Effector memory CD4-positive, alpha-beta T cell (primary cell): ENCODE measurements at regions not wholly inside any gene's neighbourhood (a gene's known extent, or its start where the extent isn't known, plus 50 kb on each side); places are given as distances from the start of the nearest gene placed in this dataset.
"Not testable (repeated sequence)": the region's sequence is repeated elsewhere in the genome, so short reads cannot be mapped to it uniquely, and the experiment has no call there.

Experiments used
- DNase-seq, 3 donors: peaks; one replicate each; pipeline ENCODE4 v3.0.0-alpha.2; 2020
- H3K27ac ChIP-seq: 2 replicates; pipeline ENCODE4 v1.7.0; 2013; ENCODE audit warnings: mild to moderate bottlenecking, low read length, moderate library complexity; ENCODE audit not compliant: insufficient read depth, poor library complexity, severe bottlenecking
- H3K27me3 ChIP-seq: replicated peaks from 2 replicates; pipeline ENCODE4 v1.7.0; 2013; ENCODE audit warnings: mild to moderate bottlenecking, low read length; ENCODE audit not compliant: insufficient read depth, control insufficient read depth, poor library complexity, severe bottlenecking
- H3K36me3 ChIP-seq: 2 replicates; pipeline ENCODE4 v1.7.0; 2013; ENCODE audit warnings: mild to moderate bottlenecking, low read length, moderate library complexity; ENCODE audit not compliant: control insufficient read depth, insufficient read depth
- H3K4me1 ChIP-seq: 2 replicates; pipeline ENCODE4 v1.7.0; 2013; ENCODE audit warnings: low read length, mild to moderate bottlenecking; ENCODE audit not compliant: control insufficient read depth, insufficient read depth, poor library complexity, severe bottlenecking
- H3K4me3 ChIP-seq: 2 replicates; pipeline ENCODE4 v1.7.0; 2013; ENCODE audit warnings: low read length, low read depth, mild to moderate bottlenecking; ENCODE audit not compliant: insufficient read depth, poor library complexity, severe bottlenecking
- H3K9me3 ChIP-seq: 2 replicates; pipeline ENCODE4 v1.7.0; 2013; ENCODE audit warnings: mild to moderate bottlenecking, low read length, moderate library complexity; ENCODE audit not compliant: control insufficient read depth

DNA sequence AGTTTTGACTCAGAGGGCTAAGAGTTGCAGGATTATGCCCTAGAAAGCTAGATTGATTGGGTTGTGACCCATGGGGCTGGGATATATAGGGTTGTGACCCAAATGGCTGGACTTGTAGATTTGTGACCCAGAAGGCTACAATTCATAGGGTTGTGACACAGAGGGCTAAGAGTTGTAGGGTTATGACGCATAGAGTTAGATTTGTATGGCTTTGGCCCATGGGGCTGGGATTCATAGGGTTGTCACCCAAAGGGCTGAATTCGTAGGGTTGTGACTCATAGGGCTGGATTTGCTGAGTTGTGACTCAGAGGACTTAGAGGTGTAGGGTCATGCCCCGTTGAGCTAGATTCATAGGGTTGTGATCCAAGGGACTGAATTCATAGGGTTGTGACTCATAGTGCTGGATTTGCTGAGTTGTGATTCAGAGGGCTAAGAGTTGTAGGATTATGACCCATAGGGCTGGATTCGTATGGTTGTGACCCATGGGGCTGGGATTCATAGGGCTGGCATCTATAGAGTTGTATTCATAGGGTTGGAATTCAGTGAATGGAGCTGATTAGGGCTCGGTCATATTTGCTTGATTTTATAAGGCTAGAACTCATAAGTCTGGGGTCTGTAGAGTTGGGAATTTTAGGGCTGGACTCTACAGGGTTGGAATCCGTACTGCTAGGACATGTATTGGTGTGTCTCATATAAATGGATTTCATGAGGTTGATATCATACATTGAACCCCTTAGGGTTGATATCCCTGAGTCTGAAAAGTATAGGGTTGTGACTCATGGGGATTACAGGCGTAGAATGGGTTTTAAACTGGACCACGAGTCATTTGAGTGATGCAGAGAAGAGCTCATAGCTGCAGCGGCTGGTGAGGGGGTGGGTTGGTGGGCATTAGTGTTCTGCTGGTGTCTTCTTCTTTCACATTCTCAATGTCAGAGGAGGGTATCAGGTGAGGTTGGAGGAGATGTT is 125.7 kb downstream of the CRLF2 start:
- H3K27ac ChIP-seq = no peak overlapping the region
- H3K36me3 ChIP-seq = no peaks in the 10 kb centered on the region
- no peak for DNase-seq
- H3K9me3 ChIP-seq = no peaks in the 10 kb centered on the region
- no peaks in the 10 kb centered on the region for H3K27me3 ChIP-seq
- H3K4me3 ChIP-seq = no peak overlapping the region
- no peaks in the 10 kb centered on the region for H3K4me1 ChIP-seq

DNA sequence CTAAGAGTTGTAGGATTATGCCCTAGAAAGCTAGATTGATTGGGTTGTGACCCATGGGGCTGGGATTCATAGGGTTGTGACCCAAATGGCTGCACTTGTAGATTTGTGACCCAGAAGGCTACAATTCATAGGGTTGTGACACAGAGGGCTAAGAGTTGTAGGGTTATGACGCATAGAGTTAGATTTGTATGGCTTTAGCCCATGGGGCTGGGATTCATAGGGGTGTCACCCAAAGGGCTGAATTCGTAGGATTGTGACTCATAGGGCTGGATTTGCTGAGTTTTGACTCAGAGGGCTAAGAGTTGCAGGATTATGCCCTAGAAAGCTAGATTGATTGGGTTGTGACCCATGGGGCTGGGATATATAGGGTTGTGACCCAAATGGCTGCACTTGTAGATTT is 126.6 kb downstream of the CRLF2 start:
- not testable (repeated sequence) for H3K9me3 ChIP-seq, H3K27me3 ChIP-seq, H3K36me3 ChIP-seq, H3K4me1 ChIP-seq, H3K4me3 ChIP-seq, DNase-seq, H3K27ac ChIP-seq

DNA sequence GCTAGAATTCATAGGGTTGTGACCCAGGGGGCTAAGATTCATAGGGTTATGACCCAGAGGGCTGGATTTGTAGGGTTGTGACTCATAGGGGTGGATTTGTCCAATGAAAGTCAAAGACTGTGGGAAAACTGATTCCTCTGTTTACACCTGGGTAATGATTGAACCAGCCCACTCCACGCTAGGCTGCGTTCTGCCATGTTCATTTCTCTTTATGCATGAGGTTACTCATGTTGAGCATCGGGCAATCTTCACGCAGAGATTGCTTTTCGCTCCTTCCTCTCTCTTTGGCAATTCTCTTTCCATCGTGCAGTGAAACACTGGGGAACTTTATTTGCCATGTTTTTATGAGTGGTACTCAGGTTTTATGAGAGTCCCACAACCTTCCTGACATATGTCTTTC is 127.8 kb downstream of the CRLF2 start:
- H3K27ac ChIP-seq = no peak overlapping the region
- no peaks in the 10 kb centered on the region for H3K36me3 ChIP-seq
- H3K27me3 ChIP-seq = no peaks in the 10 kb centered on the region
- H3K9me3 ChIP-seq = no peaks in the 10 kb centered on the region
- DNase-seq = no peak
- H3K4me1 ChIP-seq = no peaks in the 10 kb centered on the region
- H3K4me3 ChIP-seq = no peak overlapping the region

DNA sequence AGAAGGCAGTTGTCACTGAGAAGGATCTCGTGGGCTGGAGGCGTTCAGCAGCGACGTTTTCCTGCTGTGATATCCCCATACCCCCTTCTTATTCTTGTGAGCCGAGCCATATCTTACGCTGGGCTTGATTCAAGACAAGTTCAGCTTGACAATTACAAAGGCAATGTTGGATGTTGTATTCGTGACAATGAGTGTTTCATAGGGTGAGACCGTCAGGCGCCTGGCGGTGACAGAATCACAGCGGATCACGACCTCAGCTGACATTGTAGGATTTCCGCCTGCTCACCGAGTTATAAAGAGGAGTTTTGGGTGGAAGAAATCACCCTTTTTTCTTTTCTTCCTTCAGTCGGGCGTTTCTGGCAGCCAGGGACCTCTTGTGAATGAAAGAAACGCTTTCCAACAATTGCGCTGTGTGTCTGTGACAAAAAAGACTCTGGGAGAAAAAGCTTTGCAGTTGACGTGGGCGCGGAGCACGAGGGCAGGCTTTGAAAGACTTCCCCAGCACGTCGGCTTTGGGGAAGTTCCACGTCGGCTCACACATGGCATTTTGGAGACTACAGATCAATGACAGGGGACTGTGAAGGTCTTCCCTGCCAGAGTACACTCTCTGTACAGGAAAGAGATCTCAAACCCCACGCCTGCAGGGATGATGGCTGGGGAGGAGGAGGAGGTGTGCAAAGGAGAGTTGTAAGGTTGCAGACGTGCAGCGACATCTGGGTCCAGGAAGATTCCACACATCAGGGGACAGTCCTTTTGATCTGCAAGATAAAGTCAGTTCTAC is 135.4 kb downstream of the CRLF2 start:
- H3K9me3 ChIP-seq = no peaks in the 10 kb centered on the region
- DNase-seq = no peak
- H3K4me1 ChIP-seq = no peaks in the 10 kb centered on the region

DNA sequence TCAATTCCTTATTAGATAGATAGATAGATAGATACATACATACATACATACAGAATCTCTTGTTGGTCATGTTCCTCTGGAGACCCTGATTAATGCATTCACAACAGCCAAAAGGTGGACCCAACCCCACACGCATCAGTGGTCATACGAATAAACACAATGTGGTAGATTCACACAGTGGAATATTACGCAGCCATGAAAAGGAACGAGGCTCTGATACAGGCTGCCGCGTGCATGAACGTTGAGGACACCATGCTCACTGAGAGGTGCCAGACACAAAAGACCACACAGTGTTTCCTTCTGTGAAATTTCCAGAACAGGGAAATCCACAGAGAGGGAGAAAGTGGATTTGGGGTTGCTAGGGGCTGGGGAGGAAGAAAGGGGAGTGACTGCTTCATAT is 136.7 kb downstream of the CRLF2 start:
- no peak for DNase-seq
- Histone ChIP-seq H3K4me3 (no peak overlapping the region), H3K36me3 (no peaks in the 10 kb centered on the region), H3K4me1 (no peaks in the 10 kb centered on the region), H3K9me3 (no peaks in the 10 kb centered on the region), H3K27ac (no peak overlapping the region), H3K27me3 (no peaks in the 10 kb centered on the region)

More for the DNA sequence above, 135.4 kb downstream of the CRLF2 start:
- H3K36me3 ChIP-seq = no peaks in the 10 kb centered on the region
- H3K27me3 ChIP-seq = no peaks in the 10 kb centered on the region
- no peak overlapping the region for H3K4me3 ChIP-seq
- no peak overlapping the region for H3K27ac ChIP-seq

DNA sequence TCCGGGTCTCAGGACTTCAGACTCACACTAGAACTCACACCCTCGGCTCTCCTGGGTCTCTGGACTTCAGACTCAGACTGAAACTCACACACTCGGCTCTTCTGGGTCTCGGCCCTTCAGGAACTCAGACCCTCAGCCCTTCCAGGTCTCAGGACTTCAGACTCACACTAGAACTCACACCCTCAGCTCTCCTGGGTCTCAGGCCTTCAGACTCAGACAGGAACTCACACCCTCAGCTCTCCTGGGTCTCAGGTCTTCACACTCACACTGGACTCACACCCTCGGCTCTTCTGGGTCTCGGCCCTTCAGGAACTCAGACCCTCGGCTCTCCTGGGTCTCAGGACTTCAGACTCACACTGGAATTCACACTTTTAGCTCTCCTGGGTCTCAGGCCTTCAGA is 137.3 kb downstream of the CRLF2 start:
- DNase-seq = no peak
- no peak overlapping the region for H3K27ac ChIP-seq
- no peaks in the 10 kb centered on the region for H3K36me3 ChIP-seq
- no peaks in the 10 kb centered on the region for H3K4me1 ChIP-seq
- no peaks in the 10 kb centered on the region for H3K27me3 ChIP-seq
- H3K4me3 ChIP-seq = no peak overlapping the region
- no peaks in the 10 kb centered on the region for H3K9me3 ChIP-seq

DNA sequence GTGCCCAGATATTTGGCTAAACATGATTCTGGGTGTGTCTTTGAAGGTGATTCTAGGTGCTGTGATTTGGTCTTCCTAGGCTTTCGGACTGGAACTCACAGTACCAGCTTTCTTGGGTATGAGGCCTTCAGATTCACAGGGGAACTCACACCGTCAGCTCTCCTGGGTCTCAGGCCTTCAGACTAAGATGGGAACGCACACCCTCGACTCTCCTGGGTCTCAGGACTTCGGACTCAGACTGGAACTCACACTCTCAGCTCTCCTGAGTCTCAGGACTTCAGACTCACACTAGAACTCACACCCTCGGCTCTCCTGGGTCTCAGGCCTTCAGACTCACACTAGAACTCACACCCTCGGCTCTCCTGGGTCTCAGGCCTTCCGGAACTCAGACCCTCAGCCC is 137.7 kb downstream of the CRLF2 start:
- Histone ChIP-seq H3K27me3 (no peaks in the 10 kb centered on the region), H3K27ac (no peak overlapping the region), H3K36me3 (no peaks in the 10 kb centered on the region), H3K4me3 (no peak overlapping the region), H3K9me3 (no peaks in the 10 kb centered on the region), H3K4me1 (no peaks in the 10 kb centered on the region)
- no peak for DNase-seq

DNA sequence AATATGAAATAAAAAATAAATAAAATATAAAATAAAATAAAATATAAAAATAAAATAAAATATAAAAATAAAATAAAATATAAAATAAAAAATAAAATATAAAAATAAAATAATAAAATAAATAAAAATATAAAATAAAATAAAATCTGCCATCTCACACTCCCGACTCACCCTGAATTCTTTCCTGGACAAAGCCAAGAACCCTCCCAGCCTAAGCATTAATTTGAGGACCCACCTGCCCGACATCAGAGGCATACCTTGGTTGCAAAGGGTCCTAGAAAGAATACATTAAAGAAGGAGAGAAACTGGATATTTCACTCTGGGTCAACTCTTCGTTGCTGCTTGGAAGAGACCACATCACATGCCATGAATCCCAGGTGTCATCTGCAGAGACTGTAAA is 138.3 kb downstream of the CRLF2 start:
- Histone ChIP-seq H3K9me3 (no peaks in the 10 kb centered on the region), H3K4me1 (no peaks in the 10 kb centered on the region), H3K4me3 (no peak overlapping the region), H3K36me3 (no peaks in the 10 kb centered on the region), H3K27ac (no peak overlapping the region), H3K27me3 (no peaks in the 10 kb centered on the region)
- DNase-seq = no peak

DNA sequence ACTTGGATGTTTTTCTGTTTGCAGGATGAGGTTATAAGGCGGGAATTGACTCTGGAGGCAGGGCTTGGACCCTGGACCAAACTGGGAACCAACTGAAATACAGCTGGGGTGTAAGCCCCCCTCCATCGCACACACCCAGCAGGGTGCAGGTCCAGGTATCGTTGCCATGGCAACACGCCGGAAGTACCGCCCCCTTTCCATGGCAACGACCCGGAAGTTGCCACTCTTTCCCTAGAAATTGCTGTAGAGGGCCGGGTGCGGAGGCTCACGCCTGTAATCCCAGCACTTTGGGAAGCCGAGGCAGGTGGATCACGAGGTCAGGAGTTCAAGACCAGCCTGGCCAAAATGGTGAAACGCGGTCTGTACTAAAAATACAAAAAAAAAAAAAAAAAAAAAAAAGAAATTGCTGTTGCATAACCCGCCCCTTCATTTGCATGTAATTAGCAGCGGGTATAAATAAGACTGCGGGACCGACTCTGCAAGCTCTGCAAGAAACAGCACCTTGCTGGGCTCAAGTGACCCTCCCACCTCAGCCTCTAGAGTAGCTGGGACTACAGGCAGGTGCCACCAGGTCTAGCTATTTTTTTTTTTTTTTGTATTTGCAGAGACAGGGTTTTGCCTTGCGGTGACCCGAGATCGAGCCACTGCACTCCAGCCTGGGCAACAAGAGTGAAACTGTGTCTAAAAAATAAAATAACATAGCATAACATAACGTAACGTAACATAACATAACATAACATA is 139.6 kb downstream of the CRLF2 start:
- Histone ChIP-seq H3K27ac (no peak overlapping the region), H3K36me3 (no peaks in the 10 kb centered on the region), H3K9me3 (no peaks in the 10 kb centered on the region), H3K27me3 (no peaks in the 10 kb centered on the region), H3K4me3 (no peak overlapping the region), H3K4me1 (no peaks in the 10 kb centered on the region)
- no peak for DNase-seq
